PC-3 (cell line): ENCODE measurements at regions not wholly inside any gene's neighbourhood (a gene's known extent, or its start where the extent isn't known, plus 50 kb on each side); places are given as distances from the start of the nearest gene placed in this dataset.

Experiments used
- ATAC-seq: fragments of 200-7000 bp; cut with Tn5 transposase; 2 replicates; pipeline ENCODE4 v1.9.1; 2020; ENCODE audit warnings: mild to moderate bottlenecking, moderate library complexity
- BruUV-seq: library from RNA; stranded (reverse); fragments of 400-500 nt; replicated peaks from 2 replicates; lab custom pipeline; 2021; lab: Mats Ljungman, UMichigan
- CTCF ChIA-PET: fragments of 300-600 bp; sonication (Branson Sonifier 250); formaldehyde crosslinking; loops from one replicate; lab custom pipeline; 2022; ENCODE audit warnings: antibody characterized with exemption; lab: Charles Lee
- POLR2A ChIA-PET: fragments of 300-600 bp; sonication (Branson Sonifier 250); formaldehyde crosslinking; loops from one replicate; lab custom pipeline; 2022; ENCODE audit warnings: antibody characterized with exemption; ENCODE audit not compliant: unreplicated experiment; lab: Charles Lee
- DNase-seq: peaks from one replicate; pipeline ENCODE4 v3.0.0-alpha.2; 2015
- H2AFZ ChIP-seq: fragments of 300-600 bp; sonication (generic); 2 replicates; pipeline ENCODE4 v1.6.0; 2016; ENCODE audit warnings: antibody characterized with exemption, low read length
- H3F3A ChIP-seq: fragments of 300-600 bp; sonication (generic); one replicate; pipeline ENCODE4 v1.6.0; 2017; ENCODE audit warnings: antibody characterized with exemption, low read length, control low read depth, mild to moderate bottlenecking; ENCODE audit not compliant: unreplicated experiment
- H3K27ac ChIP-seq: fragments of 300-600 bp; sonication (generic); 2 replicates; pipeline ENCODE4 v1.5.1; 2016; ENCODE audit warnings: mild to moderate bottlenecking, low read length
- H3K27me3 ChIP-seq: fragments of 300-600 bp; sonication (generic); 2 replicates; pipeline ENCODE4 v1.6.1; 2016; ENCODE audit warnings: low read length, mixed read lengths
- H3K36me3 ChIP-seq: fragments of 300-600 bp; sonication (generic); 2 replicates; pipeline ENCODE4 v1.6.1; 2016; ENCODE audit warnings: low read depth, mixed run types, low read length, mixed read lengths
- H3K4me1 ChIP-seq: fragments of 300-600 bp; sonication (generic); 2 replicates; pipeline ENCODE4 v1.5.1; 2016; ENCODE audit warnings: low read length; ENCODE audit not compliant: insufficient read depth
- H3K4me2 ChIP-seq: fragments of 300-600 bp; sonication (generic); 2 replicates; pipeline ENCODE4 v1.6.0; 2016; ENCODE audit warnings: low read length
- H3K4me3 ChIP-seq: fragments of 300-600 bp; sonication (generic); 2 replicates; pipeline ENCODE4 v1.5.1; 2016; ENCODE audit warnings: mild to moderate bottlenecking, low read length, mixed read lengths
- H3K79me2 ChIP-seq: fragments of 300-600 bp; sonication (generic); 2 replicates; pipeline ENCODE4 v1.6.1; 2017; ENCODE audit warnings: low read length, mixed read lengths
- H3K9ac ChIP-seq: fragments of 300-600 bp; sonication (generic); 2 replicates; pipeline ENCODE4 v1.6.0; 2016; ENCODE audit warnings: mild to moderate bottlenecking, low read length
- H3K9me2 ChIP-seq: fragments of 300-600 bp; sonication (generic); replicated peaks from 2 replicates; pipeline ENCODE4 v1.6.1; 2016; ENCODE audit warnings: mixed run types, low read length, mixed read lengths
- H3K9me3 ChIP-seq: fragments of 300-600 bp; sonication (generic); 2 replicates; pipeline ENCODE4 v1.6.1; 2016; ENCODE audit warnings: low read length, mixed read lengths
- H4K20me1 ChIP-seq: fragments of 300-600 bp; sonication (generic); 2 replicates; pipeline ENCODE4 v1.6.1; 2016; ENCODE audit warnings: low read length, mixed read lengths
- CTCF ChIP-seq: fragments of 300-600 bp; sonication (generic); conservative IDR thresholded peaks from 2 replicates; pipeline ENCODE4 v1.5.1; 2017; ENCODE audit warnings: antibody characterized with exemption, low read depth, mild to moderate bottlenecking, low read length
- EZH2 ChIP-seq: fragments of 300-600 bp; sonication (generic); IDR thresholded peaks from one replicate; pipeline ENCODE4 v1.6.1; 2017; ENCODE audit warnings: antibody characterized with exemption, mild to moderate bottlenecking, low read length; ENCODE audit not compliant: unreplicated experiment
- EZH2phosphoT487 ChIP-seq: fragments of 300-600 bp; sonication (generic); IDR thresholded peaks from 2 replicates; pipeline ENCODE4 v1.6.1; 2018; ENCODE audit warnings: mild to moderate bottlenecking, antibody characterized with exemption, low read length, borderline replicate concordance
- intact Hi-C: fragments of 100-400 bp; cut with micrococcal nuclease; formaldehyde crosslinking; loops from 2 replicates; pipeline ENCODE4 v1.9.0; 2023

GRCh38 chr21:22898051-22898665, 1899.9 kb downstream of the NCAM2 start:
- H3F3A ChIP-seq = no peaks in the 10 kb centered on the region
- no peaks in the 10 kb centered on the region for H4K20me1 ChIP-seq
- H3K27ac ChIP-seq = no peak overlapping the region
- H3K36me3 ChIP-seq = no peaks in the 10 kb centered on the region
- H3K79me2 ChIP-seq = no peaks in the 10 kb centered on the region
- BruUV-seq = no TSS peak
- H3K27me3 ChIP-seq = no peaks in the 10 kb centered on the region
- no peak overlapping the region for H2AFZ ChIP-seq
- H3K9me3 ChIP-seq = no peaks in the 10 kb centered on the region
- H3K4me1 ChIP-seq = peaks cover 8% of the 10 kb centered on the region
- no peak for TF ChIP-seq EZH2
- no peak for TF ChIP-seq CTCF
- TF ChIP-seq EZH2phosphoT487 = no peak
- H3K9me2 ChIP-seq = no peaks in the 10 kb centered on the region
- no peak for DNase-seq
- intact Hi-C loops = no loop called here
- H3K9ac ChIP-seq = no peak overlapping the region
- H3K4me3 ChIP-seq = no peak overlapping the region
- ChIA-PET CTCF (no interaction called here), POLR2A (no interaction called here)
- ATAC-seq = peak; percentile 33; the same call in 1 of the 2 replicates
- H3K4me2 ChIP-seq = no peak overlapping the region

- H3F3A ChIP-seq = no peaks in the 10 kb centered on the region
- POLR2A ChIA-PET = no interaction called here
Measured at GRCh38 chr21:22900490-22900889, 1902.3 kb downstream of the NCAM2 start.

More at GRCh38 chr21:22900490-22900889, 1902.3 kb downstream of the NCAM2 start:
- Histone ChIP-seq H3K27ac (no peak overlapping the region), H3K27me3 (no peaks in the 10 kb centered on the region), H3K36me3 (no peaks in the 10 kb centered on the region), H3K4me2 (0 out of 2 replicates have a peak overlapping the region, but pooled peaks have one; percentile 13), H3K9me3 (no peaks in the 10 kb centered on the region), H3K4me1 (peaks cover 8% of the 10 kb centered on the region), H4K20me1 (no peaks in the 10 kb centered on the region), H2AFZ (0 out of 2 replicates have a peak overlapping the region, but pooled peaks have one; percentile 15), H3K9me2 (no peaks in the 10 kb centered on the region), H3K9ac (no peak overlapping the region), H3K79me2 (no peaks in the 10 kb centered on the region), H3K4me3 (no peak overlapping the region)
- intact Hi-C loops = no loop called here
- ATAC-seq (peak; percentile 29), DNase-seq (peak; percentile 59)
- no TSS peak for BruUV-seq
- TF ChIP-seq EZH2 = no peak
- TF ChIP-seq CTCF = no peak
- no peak for TF ChIP-seq EZH2phosphoT487
- CTCF ChIA-PET = no interaction called here
